Skeletal muscle cell (primary cell): ENCODE measurements at regions not wholly inside any gene's neighbourhood (a gene's known extent, or its start where the extent isn't known, plus 50 kb on each side); places are given as distances from the start of the nearest gene placed in this dataset.

Source experiments
- DNase-seq: peaks from one replicate; pipeline ENCODE4 v3.0.0-alpha.2; 2010; ENCODE audit warnings: low read depth
- H3K4me3 ChIP-seq: 2 replicates; pipeline ENCODE4 v1.5.1; 2011; ENCODE audit warnings: low read depth, mild to moderate bottlenecking, control low read depth, low read length, moderate library complexity

DNA sequence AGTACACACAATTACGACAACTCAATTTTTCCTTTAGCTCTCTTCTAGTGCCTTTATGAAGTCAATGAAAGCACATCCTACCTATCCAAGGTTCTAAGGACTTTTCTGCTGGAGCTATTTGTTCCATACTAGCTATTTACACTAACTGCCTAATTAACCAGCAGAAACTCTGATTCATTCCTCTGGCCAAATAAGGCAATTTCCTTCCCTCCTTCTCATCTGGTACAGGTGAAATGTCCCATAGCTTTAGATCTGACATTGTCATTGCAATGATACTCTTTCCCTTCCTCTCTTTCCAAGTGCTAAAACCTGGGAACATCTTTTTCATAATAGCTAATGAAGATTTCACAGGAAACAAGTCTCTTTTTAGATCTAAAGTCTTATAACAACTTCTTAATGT lies 521.7 kb downstream of the SOX2 start:
- H3K4me3 ChIP-seq = no peak overlapping the region
- DNase-seq = no peak

DNA sequence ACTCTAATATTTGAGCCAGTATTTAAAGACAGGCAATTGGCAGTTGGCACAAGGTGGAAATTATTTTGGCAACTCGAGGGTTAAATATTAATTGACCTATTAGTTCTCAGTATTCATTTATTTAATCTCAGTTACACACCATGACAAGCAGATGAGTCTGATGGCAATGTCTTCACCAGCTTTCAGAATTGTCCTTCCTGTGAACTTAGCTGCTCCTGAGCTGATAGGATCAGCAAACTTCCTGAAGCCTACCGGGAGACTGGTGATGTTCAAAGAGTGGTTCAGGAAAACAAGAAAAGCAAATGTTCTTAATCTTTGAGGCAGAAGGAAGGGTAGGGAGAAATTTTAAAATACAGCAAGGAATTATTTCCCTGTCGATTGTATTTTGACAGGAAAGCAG lies 522.2 kb downstream of the SOX2 start:
- H3K4me3 ChIP-seq = no peak overlapping the region
- DNase-seq = no peak

DNA sequence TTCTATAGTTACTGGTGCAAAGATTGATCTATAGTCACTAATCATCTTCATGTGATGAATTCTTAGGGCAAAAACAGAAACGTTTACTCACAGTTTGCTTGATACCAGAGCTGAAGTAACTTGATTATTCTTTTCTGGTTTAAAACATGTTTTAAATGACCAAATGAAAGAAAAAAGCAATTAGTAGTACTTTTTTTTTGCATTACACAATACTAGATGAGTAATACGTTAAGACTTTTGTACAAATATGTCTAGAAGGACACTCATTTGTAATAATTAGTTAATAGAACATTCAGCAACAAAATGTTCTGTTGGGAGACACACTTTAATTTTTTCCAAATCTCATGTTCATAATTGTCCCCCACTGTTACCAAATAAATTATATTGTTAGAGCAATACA lies 523.2 kb downstream of the SOX2 start:
- no peak for DNase-seq
- no peak overlapping the region for H3K4me3 ChIP-seq

DNA sequence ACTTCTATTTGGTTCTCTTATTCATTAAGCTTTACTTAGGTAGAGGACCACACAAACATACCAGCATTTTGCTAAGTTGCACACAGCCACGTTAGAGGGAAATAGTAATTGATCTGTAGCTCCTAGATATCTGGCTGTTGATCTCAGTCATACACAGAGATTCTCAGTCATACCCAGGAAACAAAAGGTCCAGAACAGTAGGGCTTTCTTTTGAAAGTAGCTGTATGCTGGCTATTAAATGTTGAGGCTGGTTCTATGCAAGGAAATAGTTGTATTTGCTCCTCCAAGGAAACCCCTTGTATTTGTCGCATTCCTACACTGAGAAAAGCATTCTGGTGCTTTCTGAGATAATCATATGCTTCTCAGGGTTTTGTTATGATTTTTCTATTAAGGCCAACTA lies 523.8 kb downstream of the SOX2 start:
- no peak for DNase-seq
- no peak overlapping the region for H3K4me3 ChIP-seq

DNA sequence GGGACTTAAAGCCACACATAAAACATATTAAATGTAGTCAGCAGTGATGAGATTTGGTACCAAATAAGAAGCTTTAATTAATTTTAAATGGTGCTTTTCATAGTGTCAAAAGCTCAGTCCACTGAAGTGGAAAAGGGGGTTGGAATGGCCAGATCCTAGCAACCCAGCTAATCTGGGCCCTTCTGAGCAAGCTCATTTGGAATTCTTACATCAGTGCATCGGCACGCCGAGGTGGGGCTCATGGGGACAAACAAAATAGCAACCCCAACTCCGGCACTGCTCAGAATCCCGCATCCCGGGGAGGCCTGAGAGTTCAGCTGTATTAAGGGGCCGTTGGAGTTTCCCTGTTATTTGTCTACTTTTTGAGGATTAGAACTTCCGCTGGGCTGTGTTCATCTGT lies 526.4 kb downstream of the SOX2 start:
- no peak overlapping the region for H3K4me3 ChIP-seq
- DNase-seq = no peak

DNA sequence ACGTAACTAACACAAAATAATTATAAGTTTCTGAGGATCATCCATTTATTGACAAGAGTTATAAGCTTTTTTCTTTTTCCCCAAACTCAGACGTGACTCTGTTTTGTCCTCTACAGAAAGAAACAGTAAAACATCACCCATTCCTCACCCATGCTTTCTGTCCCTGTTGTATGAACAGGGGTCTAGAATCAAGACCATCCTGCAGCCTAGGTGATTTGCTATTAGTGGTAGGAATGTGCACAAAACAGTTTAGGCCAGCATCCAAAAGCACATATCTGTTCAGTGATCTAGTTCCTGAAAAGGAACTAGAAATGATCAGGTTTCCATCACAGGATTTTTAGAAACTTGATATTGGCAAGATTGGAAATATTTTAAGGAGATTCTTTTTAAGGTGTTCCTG lies 527.6 kb downstream of the SOX2 start:
- no peak for DNase-seq
- H3K4me3 ChIP-seq = no peak overlapping the region

DNA sequence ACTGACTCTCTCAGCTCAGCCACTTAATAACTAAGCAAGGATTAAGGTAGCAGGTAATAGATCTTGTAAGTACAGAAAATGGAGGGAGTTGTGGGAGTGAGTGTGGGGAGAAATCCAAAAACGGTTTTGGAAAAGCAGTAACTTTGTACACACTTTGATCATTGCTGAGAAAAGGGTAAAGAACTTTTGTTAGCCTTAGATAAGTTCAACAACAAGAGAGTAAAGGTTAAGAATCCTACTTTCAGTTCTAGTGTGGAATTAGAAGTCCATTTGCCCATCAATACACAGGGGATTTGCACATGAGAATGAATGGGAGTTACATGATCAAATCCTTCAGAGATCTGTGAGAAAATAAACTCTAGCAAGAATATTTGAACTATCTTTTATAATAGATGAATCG lies 528.7 kb downstream of the SOX2 start:
- H3K4me3 ChIP-seq = no peak overlapping the region
- DNase-seq = no peak

DNA sequence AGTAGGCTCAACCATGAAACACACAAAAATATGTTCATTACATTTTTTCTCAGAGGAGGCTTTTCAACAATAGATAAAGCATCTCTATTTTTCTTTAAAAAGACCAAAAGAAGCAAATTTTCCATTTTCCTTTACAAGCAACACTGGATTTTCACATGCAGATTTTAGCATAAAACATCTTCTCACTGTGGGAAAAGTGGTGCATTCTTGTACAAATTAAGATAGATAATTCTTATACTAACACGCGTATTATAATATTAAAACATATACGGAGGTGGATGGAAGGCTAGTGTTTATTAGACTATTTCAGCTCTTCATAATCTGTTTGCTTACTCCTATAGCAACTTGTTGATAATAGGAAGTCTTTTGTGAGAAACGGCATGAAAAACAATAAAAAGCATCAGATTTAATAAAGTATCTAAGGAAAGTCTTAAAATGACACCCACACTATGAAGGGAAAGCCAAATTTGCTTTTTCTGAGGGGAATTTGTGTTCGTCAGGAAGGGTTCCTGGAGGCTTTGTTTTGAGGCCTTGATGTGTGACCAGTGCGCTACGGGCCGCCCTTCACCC lies 529.6 kb downstream of the SOX2 start:
- no peak for DNase-seq
- H3K4me3 ChIP-seq = no peak overlapping the region

DNA sequence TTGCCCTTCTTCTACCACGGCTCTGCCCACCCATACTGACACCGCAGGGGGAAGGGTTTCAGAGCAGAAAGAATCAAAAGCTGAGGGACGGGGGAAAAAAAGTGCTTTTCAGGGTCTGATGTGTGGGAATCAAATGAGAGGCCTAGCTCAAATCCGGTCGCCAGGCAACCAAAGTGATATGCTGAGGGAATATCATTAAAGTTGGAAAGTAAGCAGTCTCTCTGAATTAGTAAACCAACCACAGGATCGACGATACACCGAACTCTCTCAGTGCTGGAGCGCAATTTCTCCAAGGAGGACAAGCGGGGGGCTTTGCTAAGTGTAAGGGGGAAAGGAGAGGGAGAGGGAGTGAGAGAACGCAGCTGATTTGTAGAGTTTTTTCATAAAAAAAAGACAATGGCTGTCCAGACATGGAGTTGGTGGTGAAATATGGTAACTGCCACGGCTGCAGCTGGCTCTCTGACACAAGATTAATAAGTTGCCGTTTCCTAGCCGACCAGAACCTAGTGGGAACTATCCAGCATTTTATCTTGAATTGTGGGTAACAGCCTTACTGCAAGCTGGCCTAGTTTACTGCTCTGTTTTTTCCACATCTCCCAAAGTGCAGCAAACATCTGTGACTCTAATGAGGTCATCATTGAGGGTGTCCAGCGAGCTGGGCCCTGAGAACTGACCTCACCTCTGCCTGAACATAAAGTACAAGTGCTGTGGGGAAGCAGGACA lies 530.2 kb downstream of the SOX2 start:
- no peak overlapping the region for H3K4me3 ChIP-seq
- DNase-seq = peak; percentile 36

DNA sequence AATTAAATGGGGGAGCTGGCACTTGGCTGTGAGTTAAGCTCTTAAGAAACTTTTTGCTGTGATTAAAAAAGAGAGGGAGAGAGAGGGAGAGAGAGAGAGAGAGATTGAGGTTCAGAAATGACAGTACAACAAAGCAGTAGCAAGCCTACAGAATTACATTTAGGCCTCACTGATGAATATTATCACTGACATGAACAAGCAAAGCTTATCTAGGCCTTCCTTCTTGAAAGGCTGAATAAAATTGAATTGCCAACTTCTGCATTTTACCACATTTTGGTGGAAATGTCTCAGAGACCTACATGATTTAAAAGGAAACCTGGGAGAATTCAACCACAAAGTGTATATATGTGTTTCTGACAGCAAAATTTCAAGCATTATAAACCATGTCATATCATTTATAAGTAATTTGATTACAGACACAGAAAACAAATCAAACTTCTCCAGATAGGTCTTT lies 530.8 kb downstream of the SOX2 start:
- no peak for DNase-seq
- H3K4me3 ChIP-seq = no peak overlapping the region

DNA sequence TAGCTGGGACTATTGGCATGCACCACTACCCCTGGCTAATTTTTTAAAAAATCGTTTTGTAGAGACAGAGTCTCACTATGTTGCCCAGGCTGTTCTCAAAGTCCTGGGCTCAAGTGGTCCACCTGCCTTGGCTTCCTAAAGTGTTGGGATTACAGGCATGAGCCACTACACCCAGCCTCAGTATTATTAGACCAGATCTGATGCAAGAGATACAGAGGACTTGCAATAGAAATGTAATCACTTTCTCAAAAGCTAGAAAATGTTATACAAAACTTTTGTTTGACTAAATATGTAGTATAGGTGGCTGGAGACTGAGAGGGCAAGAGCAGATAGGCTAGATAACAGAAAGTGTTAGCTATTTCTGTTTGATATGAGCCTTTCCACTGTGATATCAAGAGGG lies 531.9 kb downstream of the SOX2 start:
- no peak for DNase-seq
- H3K4me3 ChIP-seq = no peak overlapping the region

DNA sequence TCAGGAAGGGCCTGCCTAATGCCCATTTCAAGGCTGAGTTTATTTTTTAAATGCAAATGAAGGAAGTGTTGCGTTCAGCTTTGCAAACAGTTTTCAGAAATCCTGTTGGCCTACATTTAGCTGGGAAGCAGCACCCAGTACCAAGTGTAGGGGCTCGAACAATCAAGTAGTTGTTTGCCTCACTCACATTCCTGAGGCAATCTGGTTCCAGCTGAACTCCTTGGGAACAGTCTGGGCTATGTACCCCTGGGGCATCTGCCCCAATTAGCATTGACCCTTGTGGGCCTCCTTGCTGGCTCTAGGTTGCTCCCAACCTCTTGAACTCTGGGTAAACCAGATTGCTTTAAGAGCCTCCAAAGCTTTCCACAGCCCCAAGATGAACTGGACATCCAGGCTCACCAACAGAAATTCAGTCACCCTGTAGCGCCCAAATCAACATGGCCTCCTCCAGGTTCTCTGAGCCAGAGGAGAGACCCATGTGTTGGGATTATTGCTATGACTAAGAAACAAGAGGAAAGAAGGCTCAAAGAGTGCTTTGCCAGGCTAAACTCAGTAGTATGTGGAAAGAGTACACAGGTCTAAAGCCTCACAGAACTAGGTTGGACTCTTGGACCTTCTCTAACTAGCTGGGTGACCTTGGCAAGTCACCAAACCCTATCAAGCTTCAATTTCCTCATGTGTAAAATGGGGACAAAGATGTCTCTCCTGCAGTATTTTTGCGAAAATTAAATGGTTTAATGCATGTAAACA lies 532.7 kb downstream of the SOX2 start:
- no peak overlapping the region for H3K4me3 ChIP-seq
- DNase-seq = no peak

DNA sequence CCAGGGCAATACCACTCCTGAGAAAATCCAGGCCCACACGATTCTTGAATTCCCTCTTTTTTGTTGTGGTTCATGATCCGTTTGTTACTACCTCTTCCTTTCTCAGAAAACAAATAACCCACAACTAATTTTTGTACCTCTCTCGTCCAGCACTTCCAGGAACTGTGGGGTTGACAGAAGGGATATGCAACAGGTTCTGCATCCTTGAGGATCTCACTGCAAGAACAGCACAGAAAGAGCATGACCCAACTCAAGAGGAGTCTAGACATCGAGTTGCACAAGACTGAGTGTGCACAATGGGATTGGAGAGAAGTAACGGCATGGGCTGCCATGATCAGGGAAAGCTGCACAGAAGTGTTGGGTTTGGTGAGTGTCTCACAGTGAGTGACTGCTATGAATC lies 533.3 kb downstream of the SOX2 start:
- DNase-seq = no peak
- no peak overlapping the region for H3K4me3 ChIP-seq

DNA sequence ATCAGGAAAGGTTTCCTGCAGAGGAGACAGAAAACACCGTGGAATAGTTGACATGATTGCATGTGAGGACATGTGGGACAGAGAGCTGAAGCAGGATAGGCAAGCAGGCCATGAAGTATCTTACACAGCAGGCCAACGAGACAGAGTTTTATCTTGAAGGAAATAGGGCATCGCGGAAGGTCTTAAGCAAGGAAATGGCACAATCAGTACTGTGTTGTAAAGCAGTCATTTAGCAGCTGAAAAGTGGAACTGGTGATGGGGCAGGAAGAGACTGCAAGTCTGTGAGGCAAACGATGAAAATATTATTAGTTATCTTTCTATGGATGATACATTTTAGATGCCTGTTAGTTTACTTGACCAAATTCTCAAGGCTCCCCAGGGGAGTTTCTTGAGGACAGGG lies 535.1 kb downstream of the SOX2 start:
- H3K4me3 ChIP-seq = no peak overlapping the region
- DNase-seq = no peak

DNA sequence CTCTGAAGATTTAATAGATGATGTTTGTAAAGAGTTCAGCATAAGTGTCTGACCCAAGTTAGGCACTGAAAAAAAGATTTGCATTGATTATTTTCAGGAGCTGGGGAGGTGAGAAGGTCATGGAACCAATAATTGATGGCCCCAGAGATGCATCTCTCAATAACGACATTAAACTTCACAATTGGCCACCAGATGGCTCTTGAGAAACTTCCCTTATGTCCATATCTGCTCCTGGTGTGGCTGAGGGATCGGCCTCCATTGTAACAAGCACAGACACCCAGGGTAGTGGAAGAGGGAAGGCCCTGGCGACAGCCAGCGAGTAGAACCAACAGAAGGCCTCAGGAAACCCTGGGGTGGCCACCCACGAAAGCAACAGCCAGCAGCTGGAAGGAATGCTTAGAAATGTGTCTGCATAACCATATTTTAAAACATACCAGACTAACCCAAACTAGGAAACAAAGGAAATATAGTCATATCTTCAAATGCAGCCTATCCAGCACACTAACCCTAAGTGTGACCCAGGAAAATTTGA lies 536.7 kb downstream of the SOX2 start:
- DNase-seq = no peak
- H3K4me3 ChIP-seq = no peak overlapping the region

DNA sequence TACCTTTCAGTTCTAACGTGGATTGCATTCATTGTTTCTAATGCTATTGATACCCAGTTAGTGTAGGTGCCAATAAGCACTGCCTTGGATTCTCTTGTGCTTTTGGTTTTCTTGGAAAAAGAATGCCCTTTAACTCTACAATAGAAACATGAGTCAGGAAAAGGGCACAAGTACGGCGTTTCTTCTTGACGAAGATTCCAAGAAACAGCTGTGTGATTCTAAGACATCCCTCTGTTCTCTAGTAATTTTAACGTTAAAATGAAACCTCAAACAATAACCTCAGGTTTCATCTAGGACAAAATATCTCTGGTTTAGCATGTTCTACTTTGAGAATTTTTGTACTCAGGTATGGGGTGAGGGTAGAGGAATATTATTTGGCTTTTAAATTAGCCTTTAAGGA lies 540.5 kb upstream of the ATP11B start:
- no peak for DNase-seq

DNA sequence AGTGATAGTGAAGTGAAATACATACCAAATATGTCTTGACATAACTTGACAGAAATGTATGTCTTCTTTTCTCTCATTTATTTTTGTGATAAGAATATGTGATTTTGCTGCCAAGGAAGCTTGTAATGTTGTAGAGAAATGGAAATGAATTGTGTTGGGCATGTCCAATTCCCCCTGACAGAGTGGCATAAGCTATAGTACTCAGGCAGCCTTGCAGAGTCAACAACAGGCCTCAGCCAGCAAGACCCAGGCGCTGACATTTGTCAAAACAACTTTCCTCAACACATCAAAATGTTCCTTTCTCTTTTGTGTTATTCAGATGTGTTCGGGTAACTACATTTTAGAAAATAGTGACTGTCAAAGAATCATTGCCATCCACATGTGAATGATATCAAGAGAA lies 538.1 kb upstream of the ATP11B start:
- H3K4me3 ChIP-seq = no peak overlapping the region

More for the DNA sequence above, 540.5 kb upstream of the ATP11B start:
- no peak overlapping the region for H3K4me3 ChIP-seq

DNA sequence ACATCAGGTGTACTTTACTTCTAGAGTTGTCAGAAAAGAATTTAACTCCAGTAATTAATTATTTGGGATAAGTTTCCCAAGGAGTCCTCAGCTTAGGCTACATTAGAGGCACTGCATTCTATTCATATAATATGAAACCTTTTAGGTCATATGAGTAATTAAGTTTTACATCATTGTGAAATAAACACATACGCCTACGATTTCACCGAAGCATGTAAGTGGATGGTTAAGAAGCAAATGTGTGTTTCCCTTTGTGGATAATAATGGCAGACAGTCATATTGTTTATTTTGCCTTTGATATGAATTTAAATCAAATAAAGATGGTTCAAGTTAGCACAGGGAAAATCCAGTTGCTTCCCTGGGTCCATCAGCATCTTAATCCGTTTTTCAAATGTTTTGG lies 535.9 kb upstream of the ATP11B start:
- no peak for DNase-seq
- H3K4me3 ChIP-seq = no peak overlapping the region

More for the DNA sequence above, 538.1 kb upstream of the ATP11B start:
- no peak for DNase-seq

DNA sequence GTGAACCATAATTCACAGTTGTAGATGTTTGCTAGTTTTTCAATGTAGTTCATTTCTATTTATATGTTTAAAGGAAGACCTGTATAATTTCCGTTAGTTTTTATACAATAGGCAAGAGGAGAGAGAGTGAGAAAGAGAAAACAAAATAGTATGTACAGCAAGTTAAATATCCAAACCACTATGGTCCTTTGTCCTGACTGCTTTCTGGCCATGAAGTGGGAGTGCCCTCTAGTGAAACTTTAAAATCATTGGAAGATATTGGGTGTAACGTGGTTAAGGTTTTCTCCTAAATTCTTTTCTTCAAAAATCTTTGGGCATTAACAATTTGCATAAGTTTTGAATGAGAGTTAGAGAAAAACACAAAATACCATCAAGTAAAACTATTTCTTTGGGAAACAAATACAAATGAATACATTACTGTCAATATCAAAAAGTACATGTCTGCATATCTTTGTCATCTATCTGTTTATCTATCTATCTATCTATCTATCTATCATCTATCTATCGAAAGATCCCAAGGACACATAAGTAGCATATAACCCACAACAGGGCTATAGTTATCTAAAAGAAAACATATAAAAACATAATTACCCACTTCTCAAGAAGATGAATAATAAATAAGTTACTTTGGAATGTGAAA lies 534.6 kb upstream of the ATP11B start:
- peak; percentile 5 for DNase-seq
- no peak overlapping the region for H3K4me3 ChIP-seq

DNA sequence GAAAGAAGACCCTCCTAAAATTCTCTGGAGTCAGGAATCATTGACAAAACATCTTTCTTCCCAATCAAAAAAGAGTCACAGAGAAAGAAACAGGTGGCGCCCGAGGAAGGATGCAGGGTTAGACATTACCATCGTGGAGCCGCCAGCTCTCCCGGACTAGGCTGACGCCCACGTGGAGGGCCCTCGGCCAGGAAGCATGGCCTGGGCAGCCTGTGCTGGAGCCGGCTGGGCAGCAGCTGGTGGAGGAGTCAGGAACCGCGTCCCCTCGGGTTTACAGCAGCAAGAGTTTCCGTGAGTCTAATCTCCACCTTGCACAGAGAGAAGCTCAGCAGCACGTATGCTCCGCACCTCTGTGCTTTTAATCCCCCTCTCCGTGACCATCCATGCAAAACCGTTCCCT lies 533.7 kb upstream of the ATP11B start:
- no peak overlapping the region for H3K4me3 ChIP-seq
- DNase-seq = no peak
